NB4 (cell line): ENCODE measurements at regions not wholly inside any gene's neighbourhood (a gene's known extent, or its start where the extent isn't known, plus 50 kb on each side); places are given as distances from the start of the nearest gene placed in this dataset.
A peak's percentile ranks its signal among the peaks of the same experiment; 100 is the strongest.

Experiments
- DNase-seq: peaks from one replicate; pipeline ENCODE4 v3.0.0; 2010; ENCODE audit warnings: low read depth
- H3K4me3 ChIP-seq: one replicate; pipeline ENCODE4 v1.5.1; 2011; ENCODE audit warnings: mild to moderate bottlenecking, low read depth, low read length, moderate library complexity
- CTCF ChIP-seq: IDR thresholded peaks from one replicate; pipeline ENCODE4 v1.5.1; 2012; ENCODE audit warnings: low read depth, low read length
- MAX ChIP-seq: IDR thresholded peaks from 2 replicates; pipeline ENCODE4 v1.6.1; 2011; ENCODE audit warnings: low read depth, low read length
- MYC ChIP-seq: IDR thresholded peaks from 2 replicates; pipeline ENCODE4 v1.6.1; 2011; ENCODE audit warnings: low read depth, low read length
- POLR2A ChIP-seq: IDR thresholded peaks from 2 replicates; pipeline ENCODE4 v1.6.1; 2011; ENCODE audit warnings: mild to moderate bottlenecking; ENCODE audit not compliant: insufficient read length; ENCODE audit errors: extremely low read depth

- no peak for TF ChIP-seq POLR2A
- no peak for TF ChIP-seq CTCF
- TF ChIP-seq MAX: no peak
- TF ChIP-seq MYC: no peak
- no peak overlapping the region for H3K4me3 ChIP-seq
- DNase-seq: no peak
Observed at GRCh38 chr13:44887515-44887914, 101.8 kb downstream of the NUFIP1 start.

- TF ChIP-seq CTCF (no peak), POLR2A (no peak), MYC (no peak), MAX (no peak)
- no peak overlapping the region for H3K4me3 ChIP-seq
- DNase-seq: no peak
Observed at GRCh38 chr13:44884076-44884729, 105.1 kb downstream of the NUFIP1 start.

GRCh38 chr13:44879452-44880058 is 109.7 kb downstream of the NUFIP1 start:
- H3K4me3 ChIP-seq: no peak overlapping the region
- peak; percentile 61 for DNase-seq
- TF ChIP-seq MAX: no peak
- TF ChIP-seq POLR2A: no peak
- 0 out of 2 replicates have a peak, but pooled peaks have one; percentile 6 for TF ChIP-seq MYC
- TF ChIP-seq CTCF: peak; percentile 47

- TF ChIP-seq MAX (no peak), CTCF (peak; percentile 39), POLR2A (no peak), MYC (no peak)
- peak; percentile 15 for DNase-seq
- no peak overlapping the region for H3K4me3 ChIP-seq
Observed at GRCh38 chr13:44876782-44877324, 112.4 kb downstream of the NUFIP1 start.

GRCh38 chr13:44874886-44875630 is 114.2 kb downstream of the NUFIP1 start:
- TF ChIP-seq POLR2A (no peak), MYC (no peak), MAX (no peak), CTCF (no peak)
- H3K4me3 ChIP-seq: no peak overlapping the region
- no peak for DNase-seq
